ENCODE measurements at regions not wholly inside any gene's neighbourhood (a gene's known extent, or its start where the extent isn't known, plus 50 kb on each side); places are given as distances from the start of the nearest gene placed in this dataset.

DNA sequence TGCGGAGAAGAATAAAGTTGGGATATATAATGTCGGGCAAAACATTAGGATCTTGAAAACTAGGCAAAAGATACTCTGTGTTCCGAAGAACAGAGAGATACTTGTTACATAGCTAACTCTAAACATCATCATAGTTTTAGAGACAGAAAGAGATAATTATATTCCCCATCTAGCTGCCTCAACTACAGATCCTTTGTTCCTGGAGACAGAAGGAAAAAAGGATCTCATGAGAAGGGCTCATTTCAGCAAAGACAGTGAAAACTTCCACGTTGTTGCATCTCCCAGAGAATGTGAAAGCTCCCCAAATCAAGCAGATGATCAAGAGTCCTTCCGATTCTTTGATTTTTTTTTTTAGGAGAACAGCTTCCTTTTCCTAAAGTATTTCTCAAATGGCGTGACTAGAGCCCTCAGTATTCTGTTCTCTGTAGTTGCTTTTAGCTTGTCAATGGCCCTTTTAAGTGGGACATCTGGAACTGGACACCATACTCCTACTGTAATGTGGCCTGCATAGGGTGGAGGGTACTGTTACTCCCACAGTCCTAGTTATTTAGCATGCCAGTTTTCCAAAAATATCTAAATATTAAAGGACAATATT, 1048.2 kb downstream of the TTLL7 start:
- H3K4me3 ChIP-seq = no peak overlapping the region
- H3K4me1 ChIP-seq (replicated peaks in 1 of 2) = no peaks in the 10 kb centered on the region
- 76 to 85% (median 82%) methylated on average over 6 of the region's 6 CpGs for WGBS, 4 donors
- TF ChIP-seq POLR2A (IDR thresholded peaks at IDR 0.05) = no peak
- TF ChIP-seq, protein P1, sequence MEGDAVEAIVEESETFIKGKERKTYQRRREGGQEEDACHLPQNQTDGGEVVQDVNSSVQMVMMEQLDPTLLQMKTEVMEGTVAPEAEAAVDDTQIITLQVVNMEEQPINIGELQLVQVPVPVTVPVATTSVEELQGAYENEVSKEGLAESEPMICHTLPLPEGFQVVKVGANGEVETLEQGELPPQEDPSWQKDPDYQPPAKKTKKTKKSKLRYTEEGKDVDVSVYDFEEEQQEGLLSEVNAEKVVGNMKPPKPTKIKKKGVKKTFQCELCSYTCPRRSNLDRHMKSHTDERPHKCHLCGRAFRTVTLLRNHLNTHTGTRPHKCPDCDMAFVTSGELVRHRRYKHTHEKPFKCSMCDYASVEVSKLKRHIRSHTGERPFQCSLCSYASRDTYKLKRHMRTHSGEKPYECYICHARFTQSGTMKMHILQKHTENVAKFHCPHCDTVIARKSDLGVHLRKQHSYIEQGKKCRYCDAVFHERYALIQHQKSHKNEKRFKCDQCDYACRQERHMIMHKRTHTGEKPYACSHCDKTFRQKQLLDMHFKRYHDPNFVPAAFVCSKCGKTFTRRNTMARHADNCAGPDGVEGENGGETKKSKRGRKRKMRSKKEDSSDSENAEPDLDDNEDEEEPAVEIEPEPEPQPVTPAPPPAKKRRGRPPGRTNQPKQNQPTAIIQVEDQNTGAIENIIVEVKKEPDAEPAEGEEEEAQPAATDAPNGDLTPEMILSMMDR (IDR thresholded peaks at IDR 0.05) = no peak
- no peak overlapping the region for H3K27ac ChIP-seq
- DNase-seq = no peak
- no peaks in the 10 kb centered on the region for H3K27me3 ChIP-seq
- H3K36me3 ChIP-seq (replicated peaks in 1 of 2) = no peaks in the 10 kb centered on the region
- intact Hi-C loops (cut with DNase I) = no loop called here
- no peaks in the 10 kb centered on the region for H3K9me3 ChIP-seq (replicated peaks in 1 of 3)

DNA sequence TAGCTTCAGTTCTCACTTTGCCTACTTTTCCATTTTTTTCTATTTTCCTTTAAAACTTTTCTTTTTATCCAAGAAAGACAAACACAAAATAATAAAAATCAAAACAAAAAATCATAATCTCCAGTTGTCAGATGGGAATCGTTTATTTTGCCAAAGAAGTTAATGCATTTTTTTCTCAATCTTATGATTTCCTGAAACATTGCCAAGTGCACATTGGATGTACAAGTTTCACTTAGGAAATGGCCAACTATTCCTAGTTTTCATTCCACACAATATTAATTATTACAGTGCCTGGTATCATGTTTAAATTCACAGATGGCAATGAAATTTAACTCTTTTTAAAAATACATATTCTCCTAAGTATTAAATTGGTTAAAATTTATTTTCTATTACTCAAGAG, 1050.5 kb downstream of the TTLL7 start:
- TF ChIP-seq, protein P1 (IDR thresholded peaks at IDR 0.05) = no peak
- TF ChIP-seq POLR2A (IDR thresholded peaks at IDR 0.05) = no peak
- H3K36me3 ChIP-seq (replicated peaks in 1 of 2) = no peaks in the 10 kb centered on the region
- WGBS, 4 donors = 28 to 43% (median 32%) methylated on average over 1 of the region's 1 CpG

DNA sequence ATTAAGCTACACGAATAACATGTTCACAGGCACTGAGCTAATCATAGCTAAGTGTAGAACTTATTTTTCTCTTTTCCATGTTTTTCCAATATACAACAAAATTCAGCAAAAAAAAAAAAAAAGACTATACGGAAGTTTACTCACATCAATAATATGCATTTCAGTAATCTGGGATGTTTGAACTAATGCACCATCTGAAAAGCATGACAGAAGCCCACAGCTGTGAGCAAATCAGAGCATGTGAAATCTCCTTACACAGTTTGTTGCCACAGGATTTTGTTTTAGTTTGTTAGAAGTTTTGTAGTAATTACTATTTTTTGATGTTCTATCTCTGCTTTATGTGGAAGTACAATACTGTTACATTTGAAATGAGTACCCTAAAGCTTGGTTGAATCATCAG, 1051.7 kb downstream of the TTLL7 start:
- Histone ChIP-seq H3K4me3 (no peak overlapping the region), H3K4me1 (replicated peaks in 1 of 2) (no peaks in the 10 kb centered on the region), H3K9me3 (replicated peaks in 1 of 3) (no peaks in the 10 kb centered on the region), H3K36me3 (replicated peaks in 1 of 2) (no peaks in the 10 kb centered on the region), H3K27ac (no peak overlapping the region), H3K27me3 (no peaks in the 10 kb centered on the region)
- no peak for DNase-seq
- WGBS, 4 donors = 80 to 85% (median 82%) methylated on average over 2 of the region's 2 CpGs
- intact Hi-C loops (cut with DNase I) = no loop called here
- no peak for TF ChIP-seq POLR2A (IDR thresholded peaks at IDR 0.05)
- TF ChIP-seq, protein P1 (IDR thresholded peaks at IDR 0.05) = no peak

More for the DNA sequence above, 1050.5 kb downstream of the TTLL7 start:
- Histone ChIP-seq H3K9me3 (replicated peaks in 1 of 3) (no peaks in the 10 kb centered on the region), H3K27ac (no peak overlapping the region), H3K4me1 (replicated peaks in 1 of 2) (no peaks in the 10 kb centered on the region), H3K4me3 (no peak overlapping the region), H3K27me3 (no peaks in the 10 kb centered on the region)
- intact Hi-C loops (cut with DNase I) = no loop called here
- DNase-seq = no peak

DNA sequence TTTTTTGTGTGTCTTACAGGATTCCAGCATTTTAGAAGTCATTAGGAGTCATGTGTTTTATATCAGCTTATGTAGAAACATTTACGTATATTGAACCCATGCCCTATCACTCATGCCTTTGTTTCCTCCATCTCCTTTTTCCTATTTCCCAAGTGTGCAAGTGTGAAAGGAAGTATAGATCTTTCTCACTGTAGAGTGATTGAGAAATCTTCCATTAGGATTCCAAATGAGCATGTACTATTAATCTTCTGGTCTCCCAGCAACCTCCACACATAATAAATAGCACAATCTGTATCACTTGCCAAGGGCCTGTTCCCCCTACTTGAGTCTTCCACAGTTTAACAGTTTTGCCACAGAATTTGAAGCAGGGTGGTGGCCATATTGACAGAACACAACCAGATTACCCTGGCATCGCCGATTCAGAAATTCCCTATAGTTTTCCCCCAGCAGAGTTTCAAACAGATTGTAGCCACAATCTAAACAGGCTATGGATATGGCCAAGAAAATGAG, 1052.8 kb downstream of the TTLL7 start:
- 89 to 94% (median 92%) methylated on average over 3 of the region's 3 CpGs for WGBS, 4 donors
- no peaks in the 10 kb centered on the region for H3K9me3 ChIP-seq (replicated peaks in 1 of 3)
- TF ChIP-seq POLR2A (IDR thresholded peaks at IDR 0.05) = no peak
- TF ChIP-seq, protein P1 (IDR thresholded peaks at IDR 0.05) = no peak
- no peak overlapping the region for H3K4me3 ChIP-seq
- H3K4me1 ChIP-seq (replicated peaks in 1 of 2) = no peaks in the 10 kb centered on the region
- intact Hi-C loops (cut with DNase I) = no loop called here
- H3K27me3 ChIP-seq = no peaks in the 10 kb centered on the region
- no peaks in the 10 kb centered on the region for H3K36me3 ChIP-seq (replicated peaks in 1 of 2)
- no peak for DNase-seq
- no peak overlapping the region for H3K27ac ChIP-seq

Measured in adrenal gland (tissue), 9 donors.